Endothelial cell of umbilical vein (primary cell): ENCODE measurements at regions not wholly inside any gene's neighbourhood (a gene's known extent, or its start where the extent isn't known, plus 50 kb on each side); places are given as distances from the start of the nearest gene placed in this dataset.

Experiments
- BruUV-seq: library from RNA; stranded (reverse); fragments of 400-500 nt; replicated peaks from 2 replicates; lab custom pipeline; 2021; lab: Mats Ljungman, UMichigan
- CTCF ChIA-PET: fragments of 300-600, 350-600 bp; sonication (Branson Sonifier 250); formaldehyde crosslinking; loops from one replicate; lab custom pipeline; 2021; ENCODE audit warnings: antibody characterized with exemption, inconsistent platforms; lab: Charles Lee
- POLR2A ChIA-PET: fragments of 300-600, 350-600 bp; sonication (Branson Sonifier 250); formaldehyde crosslinking; loops from one replicate; lab custom pipeline; 2021; ENCODE audit warnings: antibody characterized with exemption, inconsistent platforms; lab: Charles Lee
- DNase-seq: peaks from one replicate; pipeline ENCODE4 v3.0.0-alpha.2; 2011; ENCODE audit warnings: low read depth, low spot score
- FAIRE-seq: peaks from 2 replicates; lab custom pipeline; 2011; peaks lifted over from hg19 to GRCh38; lab: Jason Lieb, UNC
- H2AFZ ChIP-seq: 2 replicates; pipeline ENCODE4 v1.6.0; 2012; ENCODE audit warnings: low read depth, low read length, control low read depth, inconsistent platforms
- H3K27ac ChIP-seq: 2 replicates; pipeline ENCODE4 v1.5.1; 2011; ENCODE audit warnings: low read depth, mild to moderate bottlenecking, control low read depth, low read length, moderate library complexity; ENCODE audit not compliant: insufficient read depth
- H3K27me3 ChIP-seq, 2 experiments: 2 replicates each; pipeline versions ENCODE4 v1.6.0 to v1.6.1; 2011; ENCODE audit warnings: low read length in 2 of 2, mixed read lengths in 1 of 2; ENCODE audit not compliant: control insufficient read depth in 2 of 2, insufficient read depth in 2 of 2
- H3K36me3 ChIP-seq, 2 experiments: 2 replicates in 1 of 2; 3 replicates in 1 of 2; pipeline ENCODE4 v1.5.1; 2011; ENCODE audit warnings: low read length in 2 of 2, mild to moderate bottlenecking in 1 of 2, moderate library complexity in 1 of 2; ENCODE audit not compliant: control insufficient read depth in 2 of 2, insufficient read depth in 2 of 2; ENCODE audit errors: extremely low read depth in 1 of 2
- H3K4me1 ChIP-seq: 3 replicates; pipeline ENCODE4 v1.5.1; 2011; ENCODE audit warnings: mild to moderate bottlenecking, low read length; ENCODE audit not compliant: control insufficient read depth, insufficient read depth; ENCODE audit errors: extremely low read depth
- H3K4me2 ChIP-seq: 2 replicates; pipeline ENCODE4 v1.6.1; 2011; ENCODE audit warnings: low read length, control low read depth, mixed read lengths; ENCODE audit not compliant: insufficient read depth
- H3K4me3 ChIP-seq, 3 experiments: fragments of 200-600 bp in 1 of 3; sonication (generic), shearing (Covaris generic) in 1 of 3; replicated peaks in 1 of 3; 2 replicates each; pipeline ENCODE4 v1.5.1; 2011 to 2016; ENCODE audit warnings: control low read depth in 3 of 3, low read length in 3 of 3, mild to moderate bottlenecking in 2 of 3, inconsistent platforms in 1 of 3, low read depth in 1 of 3, moderate library complexity in 1 of 3; ENCODE audit not compliant: insufficient read depth in 1 of 3
- H3K79me2 ChIP-seq: 2 replicates; pipeline ENCODE4 v1.6.0; 2012; ENCODE audit warnings: low read length, inconsistent platforms; ENCODE audit not compliant: control insufficient read depth, insufficient read depth
- H3K9ac ChIP-seq: replicated peaks from 2 replicates; pipeline ENCODE3; 2011; ENCODE audit warnings: low read length, control low read depth; ENCODE audit not compliant: insufficient read depth; ENCODE audit errors: extremely low read depth
- H3K9me1 ChIP-seq: replicated peaks from 3 replicates; pipeline ENCODE4 v1.6.0; 2011; ENCODE audit warnings: mild to moderate bottlenecking, low read length; ENCODE audit not compliant: control insufficient read depth, insufficient read depth; ENCODE audit errors: extremely low read depth
- H3K9me3 ChIP-seq: replicated peaks from 2 replicates; pipeline ENCODE4 v1.5.1; 2012; ENCODE audit warnings: low read length, inconsistent platforms; ENCODE audit not compliant: control insufficient read depth, insufficient read depth
- H4K20me1 ChIP-seq: replicated peaks from 2 replicates; pipeline ENCODE3; 2011; ENCODE audit warnings: mild to moderate bottlenecking, low read length; ENCODE audit not compliant: control insufficient read depth, insufficient read depth; ENCODE audit errors: extremely low read depth
- CTCF ChIP-seq, 2 donors: IDR thresholded peaks; 1 replicate in 1 of 2; 2 replicates in 1 of 2; pipeline ENCODE4 v1.5.1; 2011; ENCODE audit warnings: low read length in 2 of 2, mild to moderate bottlenecking in 2 of 2, moderate library complexity in 2 of 2, control low read depth in 1 of 2, inconsistent platforms in 1 of 2, low read depth in 1 of 2; ENCODE audit not compliant: insufficient read depth in 1 of 2; ENCODE audit errors: extremely low read depth in 1 of 2
- EZH2 ChIP-seq: IDR thresholded peaks from 2 replicates; pipeline ENCODE4 v1.6.1; 2012; ENCODE audit warnings: borderline replicate concordance, low read depth, mild to moderate bottlenecking, moderate library complexity, low read length, inconsistent platforms; ENCODE audit not compliant: severe bottlenecking
- FOS ChIP-seq: IDR thresholded peaks from 2 replicates; pipeline ENCODE4 v1.6.1; 2011; ENCODE audit warnings: mild to moderate bottlenecking, low read length, moderate library complexity, borderline replicate concordance; ENCODE audit not compliant: insufficient read depth
- GATA2 ChIP-seq: IDR thresholded peaks from 2 replicates; pipeline ENCODE4 v1.7.0; 2011; ENCODE audit warnings: low read depth, mild to moderate bottlenecking, moderate library complexity, mixed read lengths, low read length; ENCODE audit not compliant: insufficient read length, insufficient read depth
- JUN ChIP-seq: IDR thresholded peaks from 2 replicates; pipeline ENCODE4 v1.6.1; 2011; ENCODE audit warnings: borderline replicate concordance, low read depth; ENCODE audit not compliant: insufficient read length, insufficient read depth
- MAX ChIP-seq: IDR thresholded peaks from 2 replicates; pipeline ENCODE4 v1.6.1; 2011; ENCODE audit not compliant: insufficient read depth, insufficient read length
- MYC ChIP-seq: IDR thresholded peaks from one replicate; pipeline ENCODE4 v1.6.1; 2011; ENCODE audit warnings: mild to moderate bottlenecking, low read depth, low read length
- POLR2A ChIP-seq: IDR thresholded peaks from 2 replicates; pipeline ENCODE4 v1.6.1; 2012; ENCODE audit warnings: low read depth, mild to moderate bottlenecking, control low read depth, low read length
- POLR2AphosphoS5 ChIP-seq: IDR thresholded peaks from 2 replicates; pipeline ENCODE4 v1.6.1; 2012; ENCODE audit warnings: low read depth, mild to moderate bottlenecking, control low read depth, low read length, moderate library complexity; ENCODE audit not compliant: insufficient read depth
- dilution Hi-C: fragments of 300-500 bp; cut with MboI; formaldehyde crosslinking; loops from one replicate; pipeline ENCODE4 v1.15.0; 2019; ENCODE audit warnings: low sequenced_read_pairs; ENCODE audit not compliant: extremely low pct_ligation_motif_present
- intact Hi-C: fragments of 100-400 bp; cut with micrococcal nuclease; formaldehyde crosslinking; loops from one replicate; pipeline ENCODE4 v1.10.0; 2022

GRCh38 chr13:73601708-73602107 is 532.5 kb downstream of the KLF12 start:
- no peak overlapping the region for H3K9ac ChIP-seq
- ChIA-PET CTCF (no interaction called here), POLR2A (no interaction called here)
- H3K79me2 ChIP-seq = no peaks in the 10 kb centered on the region
- H3K27ac ChIP-seq = no peak overlapping the region
- H3K9me1 ChIP-seq = no peaks in the 10 kb centered on the region
- TF ChIP-seq POLR2AphosphoS5 (no peak), MAX (no peak), JUN (no peak), POLR2A (no peak), EZH2 (no peak), FOS (no peak)
- BruUV-seq = no TSS peak
- H2AFZ ChIP-seq = no peak overlapping the region
- intact Hi-C loops = no loop called here
- dilution Hi-C loops = no loop called here
- H3K4me2 ChIP-seq = no peak overlapping the region
- H4K20me1 ChIP-seq = no peaks in the 10 kb centered on the region
- no peaks in the 10 kb centered on the region for H3K4me1 ChIP-seq
- no peaks in the 10 kb centered on the region for H3K36me3 ChIP-seq
- DNase-seq (no peak), FAIRE-seq (no peak)
- H3K27me3 ChIP-seq = no peaks in the 10 kb centered on the region
- no peaks in the 10 kb centered on the region for H3K9me3 ChIP-seq
- H3K4me3 ChIP-seq = no peak overlapping the region

GRCh38 chr13:73599232-73600128 is 534.7 kb downstream of the KLF12 start:
- no peak for FAIRE-seq
- no peak for TF ChIP-seq MYC
- TF ChIP-seq CTCF (IDR thresholded peaks at IDR 0.05; ENCODE audit: extremely low read depth in 1 of 2, insufficient read depth in 1 of 2, low read depth in 1 of 2, low read length in 2 of 2) = no peak
- no peak for TF ChIP-seq JUN
- no peak for TF ChIP-seq FOS
- TF ChIP-seq POLR2AphosphoS5 = no peak
- no peak for TF ChIP-seq EZH2
- no peak for TF ChIP-seq POLR2A
- TF ChIP-seq GATA2 = no peak
- no peak for TF ChIP-seq MAX
- no peaks in the 10 kb centered on the region for H4K20me1 ChIP-seq
- DNase-seq = no peak
- BruUV-seq = no TSS peak
- H3K27ac ChIP-seq = no peak overlapping the region
- no peak overlapping the region for H3K9ac ChIP-seq
- no peak overlapping the region for H2AFZ ChIP-seq
- no peaks in the 10 kb centered on the region for H3K79me2 ChIP-seq
- intact Hi-C loops (no loop called here), dilution Hi-C loops (no loop called here)
- no peak overlapping the region for H3K4me3 ChIP-seq
- H3K4me2 ChIP-seq = no peak overlapping the region
- no peaks in the 10 kb centered on the region for H3K27me3 ChIP-seq
- H3K9me1 ChIP-seq = no peaks in the 10 kb centered on the region
- no peaks in the 10 kb centered on the region for H3K36me3 ChIP-seq
- ChIA-PET CTCF (interaction anchor here (1.1 to 1.2 kb wide), 2 partner anchors 10 to 12 kb away, joined by 3 read pairs; no protein-coding TSS in a partner anchor), POLR2A (no interaction called here)
- H3K9me3 ChIP-seq = no peaks in the 10 kb centered on the region
- H3K4me1 ChIP-seq = no peaks in the 10 kb centered on the region
